CD1c-positive myeloid dendritic cell (primary cell): ENCODE measurements at regions not wholly inside any gene's neighbourhood (a gene's known extent, or its start where the extent isn't known, plus 50 kb on each side); places are given as distances from the start of the nearest gene placed in this dataset.
"Not testable (repeated sequence)": the region's sequence is repeated elsewhere in the genome, so short reads cannot be mapped to it uniquely, and the experiment has no call there.

Experiments
- DNase-seq: peaks from one replicate; pipeline ENCODE4 v3.0.0-alpha.2; 2016; ENCODE audit errors: extremely low spot score

DNA sequence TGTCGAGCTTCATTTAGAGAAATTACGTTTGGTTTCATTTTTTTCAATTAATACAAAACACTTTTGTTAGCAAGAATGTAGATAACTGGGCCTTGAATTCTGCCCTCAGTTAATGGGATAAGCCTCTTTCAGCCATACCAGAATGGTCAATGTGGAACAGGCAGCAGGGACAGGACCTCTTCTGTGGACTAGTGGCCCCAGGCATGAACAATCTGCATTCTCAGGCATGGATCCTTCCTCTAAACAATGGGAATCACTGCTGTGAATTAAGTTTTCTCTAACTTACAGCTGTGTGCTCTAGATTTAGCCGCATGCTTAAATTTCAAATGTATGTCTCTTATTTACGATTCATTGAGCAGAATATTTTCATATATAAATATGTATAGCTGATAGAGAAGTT lies 237.7 kb upstream of the PRKCQ start:
- DNase-seq: no peak

DNA sequence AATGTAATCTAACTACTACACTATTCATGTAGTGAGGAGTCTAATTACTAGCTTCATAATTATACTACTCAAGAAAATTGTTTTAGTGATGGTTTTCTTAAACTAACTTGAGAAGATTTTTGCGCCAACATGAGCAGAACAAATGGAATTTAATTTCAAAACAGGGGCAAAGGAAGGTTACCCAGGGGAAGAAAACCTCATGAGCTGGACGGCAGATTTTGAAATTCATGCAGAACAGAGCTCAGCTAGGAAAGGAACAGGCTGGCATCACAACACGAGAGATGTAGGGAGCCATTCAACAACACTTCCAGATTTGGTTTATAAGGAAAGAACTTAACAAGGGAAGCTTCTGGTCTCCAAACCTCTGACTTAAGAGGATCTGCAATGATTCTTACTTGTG lies 235.3 kb upstream of the PRKCQ start:
- no peak for DNase-seq

DNA sequence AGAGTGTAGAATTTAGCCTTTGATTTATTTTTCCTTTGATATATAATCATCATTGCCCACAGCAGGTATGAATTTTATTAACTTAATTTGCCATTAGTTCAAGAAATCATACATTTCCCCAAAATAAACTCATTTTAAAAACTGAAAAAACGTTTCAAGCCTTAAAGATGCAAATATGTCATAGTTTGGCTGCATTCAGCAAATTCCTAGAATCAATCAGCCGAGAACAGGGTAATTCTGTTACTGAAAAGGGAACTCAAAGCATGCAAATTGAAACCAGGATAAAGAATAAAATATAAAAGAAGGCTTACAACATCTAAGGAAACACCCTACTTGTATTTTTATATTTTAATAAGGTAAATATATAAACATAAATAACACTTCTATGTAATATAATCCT lies 233.8 kb upstream of the PRKCQ start:
- DNase-seq: no peak

DNA sequence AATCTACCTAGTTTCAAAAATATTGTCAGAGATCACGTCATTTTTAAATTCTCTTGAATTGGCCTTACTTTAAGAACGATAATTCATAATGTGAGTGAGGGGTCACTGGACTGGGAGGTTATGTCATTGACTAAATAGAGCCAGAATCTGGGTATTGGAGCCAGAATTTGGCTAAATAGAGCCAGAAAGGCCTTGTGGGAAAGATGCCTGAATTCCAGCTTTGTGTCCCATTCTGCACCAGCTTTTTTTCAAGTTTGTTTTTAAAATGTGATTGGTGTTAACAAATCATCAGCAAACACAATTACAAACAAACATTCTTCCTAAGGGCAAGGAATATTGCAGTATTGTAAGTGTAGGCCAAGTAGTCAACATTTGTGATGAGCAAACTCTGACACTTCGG lies 233.2 kb upstream of the PRKCQ start:
- no peak for DNase-seq

DNA sequence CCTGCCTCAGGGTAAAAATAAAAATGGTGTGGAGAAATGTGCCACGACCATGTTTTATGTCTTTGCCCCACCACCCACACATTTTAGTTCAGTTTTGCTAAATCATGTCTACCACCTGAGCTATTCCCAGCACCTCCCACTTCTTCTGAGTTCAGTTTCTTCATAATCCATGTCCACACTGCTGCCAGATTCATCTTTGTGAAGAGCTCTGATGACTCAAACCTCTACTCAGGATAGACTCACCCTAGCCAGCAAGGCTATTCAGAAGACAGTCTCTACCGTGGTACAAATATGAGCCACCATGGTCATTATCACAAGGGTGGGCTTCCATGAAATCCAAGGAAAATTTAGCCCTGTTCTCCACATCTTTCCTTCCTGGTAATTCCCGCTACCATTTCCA lies 231.1 kb upstream of the PRKCQ start:
- no peak for DNase-seq

DNA sequence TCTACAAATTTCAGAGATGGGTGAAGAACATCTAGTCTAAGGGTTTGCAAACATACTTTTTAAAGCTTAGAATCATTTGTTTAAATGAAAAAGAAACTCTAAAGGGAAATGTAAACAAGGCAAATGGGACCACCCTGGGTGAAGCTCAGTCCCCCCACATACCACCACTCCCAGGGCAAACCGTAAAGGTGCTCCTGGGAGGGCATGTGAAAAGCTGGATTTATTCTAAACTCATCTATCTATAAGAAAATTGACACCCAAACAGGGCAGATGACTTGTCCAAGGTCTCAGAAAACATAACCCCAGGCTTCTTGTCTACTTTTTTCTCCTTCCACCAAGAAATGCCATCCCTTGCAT lies 223.3 kb upstream of the PRKCQ start:
- DNase-seq: no peak

DNA sequence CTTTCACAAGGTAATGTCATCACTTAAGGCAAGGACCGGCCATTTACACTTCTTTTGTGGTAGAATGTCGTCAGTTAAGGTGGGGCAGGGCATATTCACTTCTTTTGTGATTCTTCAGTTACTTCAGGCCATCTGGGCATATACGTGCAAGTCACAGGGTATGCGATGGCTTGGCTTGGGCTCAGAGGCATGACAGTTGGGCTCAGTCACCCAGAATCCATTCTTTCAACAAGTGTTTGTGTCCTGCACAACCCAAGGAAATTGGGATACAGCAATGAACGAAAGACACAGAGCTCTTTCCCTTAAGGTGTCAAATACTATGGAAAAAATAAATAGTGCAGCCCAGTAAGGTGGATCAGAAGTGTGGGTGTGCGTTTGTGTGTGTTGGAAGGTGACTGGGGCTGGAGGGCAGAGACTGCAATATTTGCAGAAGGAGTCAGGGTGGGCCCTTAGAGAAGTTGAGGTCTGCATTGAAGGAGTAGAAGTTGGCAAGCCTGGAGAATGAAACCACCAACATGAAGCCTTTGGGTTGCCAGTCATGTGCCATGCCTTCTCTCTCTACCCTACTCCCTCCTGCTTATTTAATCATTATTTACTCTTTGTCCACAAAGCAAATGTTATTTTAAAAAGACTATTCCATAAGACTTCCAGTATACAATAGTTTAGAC lies 222.8 kb upstream of the PRKCQ start:
- no peak for DNase-seq

DNA sequence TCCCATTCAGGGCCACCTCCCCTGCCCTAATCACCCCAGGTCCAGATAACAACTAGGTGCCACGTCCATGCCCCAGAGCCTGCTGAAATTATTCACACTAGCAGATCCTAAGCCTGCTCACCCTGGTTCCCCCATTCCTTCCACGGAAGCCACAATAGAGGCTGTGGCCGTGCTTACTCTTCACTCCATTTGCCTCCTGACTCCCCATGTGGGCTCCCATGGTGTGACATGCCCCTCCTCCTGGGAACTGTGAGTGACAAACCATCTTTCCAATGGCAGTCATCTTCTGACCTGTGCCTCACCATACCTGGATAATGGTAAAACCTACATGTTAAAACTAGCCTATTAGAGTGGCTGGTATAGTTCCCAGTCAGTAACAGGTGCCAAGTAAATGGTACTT lies 216.2 kb upstream of the PRKCQ start:
- no peak for DNase-seq

DNA sequence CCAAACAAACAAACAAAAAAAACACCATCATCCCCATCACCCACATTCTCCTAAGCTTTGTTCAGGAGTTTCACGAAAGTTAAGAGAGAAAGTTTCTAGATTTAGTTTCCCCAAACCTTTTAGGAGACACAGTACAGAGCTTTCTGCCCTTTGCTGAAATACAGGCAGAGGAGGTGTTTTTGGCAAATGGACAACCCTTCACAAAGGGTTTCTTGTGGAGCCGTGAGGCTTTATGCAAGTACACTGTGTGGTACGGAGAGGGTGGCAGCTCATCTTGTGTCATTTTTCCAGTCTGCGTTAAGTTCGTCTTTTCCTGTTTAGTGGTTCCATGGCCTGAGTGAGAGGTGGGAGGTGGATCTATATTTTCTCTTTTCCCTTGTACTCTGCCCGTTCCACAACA lies 215.5 kb upstream of the PRKCQ start:
- no peak for DNase-seq

DNA sequence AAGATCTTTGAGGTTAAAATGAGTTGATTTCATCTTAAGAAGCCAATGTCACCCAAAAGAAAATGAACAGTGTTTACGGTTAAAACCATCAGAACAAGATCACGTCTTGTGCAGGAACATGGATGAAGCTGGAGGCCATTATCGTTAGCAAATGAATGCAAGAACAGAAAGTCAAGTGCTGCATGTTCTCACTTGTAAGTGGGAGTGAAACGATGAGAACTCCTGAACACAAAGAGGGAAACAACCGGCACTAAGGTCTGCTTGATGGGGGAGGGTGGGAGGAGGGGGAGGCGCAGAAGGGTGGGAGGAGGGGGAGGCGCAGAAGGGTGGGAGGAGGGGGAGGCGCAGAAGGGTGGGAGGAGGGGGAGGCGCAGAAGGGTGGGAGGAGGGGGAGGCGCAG lies 214.8 kb upstream of the PRKCQ start:
- not testable (repeated sequence) for DNase-seq

DNA sequence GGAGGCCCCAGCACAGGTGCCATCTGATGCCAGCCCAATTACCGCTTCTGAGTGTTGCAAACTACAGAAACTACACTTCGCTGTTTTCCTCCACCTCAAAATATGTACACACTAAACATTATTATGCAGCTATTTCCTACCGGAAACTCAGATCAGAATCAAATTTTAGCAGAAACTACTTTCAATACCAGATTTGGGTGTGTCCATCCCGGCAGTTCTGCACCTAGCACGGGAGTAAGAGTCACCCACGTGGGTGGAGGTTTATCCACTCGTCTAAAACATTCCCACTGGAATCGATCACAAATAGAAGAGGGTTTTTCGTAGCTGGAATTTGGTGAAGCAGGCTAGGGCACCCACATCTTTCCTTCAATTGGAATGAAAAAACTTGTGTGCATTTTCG lies 214.4 kb upstream of the PRKCQ start:
- no peak for DNase-seq

DNA sequence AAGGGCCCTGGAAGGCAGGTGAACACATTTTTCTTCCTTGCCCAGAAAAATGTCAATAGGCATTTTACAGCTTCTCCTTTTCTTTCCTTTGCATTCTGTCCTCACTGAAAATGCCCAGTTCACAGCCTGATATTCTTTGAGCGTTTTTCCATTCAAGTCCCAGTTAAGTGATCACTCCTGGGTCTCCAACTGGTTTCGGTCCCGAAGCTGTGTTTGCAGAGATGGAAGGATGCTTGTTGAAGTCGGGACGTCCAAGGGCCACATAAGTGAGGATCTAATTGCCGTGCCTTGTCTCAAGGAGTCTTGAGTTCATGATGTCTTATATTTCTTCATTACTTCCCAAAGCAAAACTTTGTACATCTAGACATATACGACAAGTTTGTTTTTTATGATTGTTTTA lies 208.7 kb upstream of the PRKCQ start:
- DNase-seq: no peak

DNA sequence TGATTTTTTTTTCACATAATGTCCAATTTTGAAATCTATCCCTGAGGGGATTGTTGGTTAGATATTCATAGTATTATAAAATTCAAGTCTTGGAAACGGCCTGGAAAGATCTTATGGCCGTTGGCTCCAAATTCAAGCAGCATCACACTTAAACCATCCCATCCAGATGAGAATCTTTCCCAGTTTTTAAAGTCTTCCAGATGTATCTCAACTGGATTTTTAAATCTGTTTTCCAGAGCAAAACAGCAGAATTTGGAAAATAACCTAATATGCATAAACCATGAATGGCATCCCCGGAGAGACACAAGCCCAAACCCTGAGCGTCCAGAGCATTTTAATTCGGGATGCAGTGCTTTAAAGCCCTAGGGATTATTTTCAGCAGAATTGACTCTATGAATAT lies 208.2 kb upstream of the PRKCQ start:
- DNase-seq: no peak

DNA sequence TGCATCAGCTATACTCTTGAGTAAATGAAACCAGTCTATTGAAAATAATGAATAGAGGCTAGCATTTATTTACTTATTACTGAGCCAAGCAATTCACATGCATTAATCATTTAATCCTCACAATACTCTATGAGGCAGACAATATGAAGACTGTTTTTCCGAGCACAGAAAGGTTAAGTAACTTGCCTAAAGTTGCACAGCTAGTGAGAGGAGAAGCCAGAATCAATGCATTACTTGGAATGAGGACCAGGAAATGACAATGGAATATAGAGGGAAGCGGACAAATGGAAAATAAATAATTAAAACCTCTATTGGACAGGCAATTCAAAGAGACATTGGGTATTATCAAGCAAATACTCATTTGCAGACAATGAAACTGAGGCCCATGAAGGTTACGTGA lies 207.6 kb upstream of the PRKCQ start:
- no peak for DNase-seq

DNA sequence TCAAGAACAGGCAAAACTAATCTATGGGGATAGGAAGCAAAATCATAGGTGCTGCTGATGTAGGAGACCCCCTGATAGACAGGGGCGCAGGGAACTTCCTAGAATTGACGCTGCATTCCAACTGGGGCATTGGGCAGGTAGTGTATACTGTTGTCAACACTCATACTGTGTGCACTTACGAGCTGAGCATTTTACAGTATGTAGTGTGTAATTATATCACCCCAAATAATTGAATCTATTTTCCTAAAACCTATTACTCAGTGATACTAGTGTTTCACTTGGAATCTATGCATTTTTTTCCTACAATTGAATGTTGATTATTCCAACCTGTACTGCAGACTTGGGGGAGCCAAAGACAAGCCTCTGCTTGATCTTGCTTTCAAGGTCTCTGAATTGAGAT lies 207.0 kb upstream of the PRKCQ start:
- DNase-seq: no peak

DNA sequence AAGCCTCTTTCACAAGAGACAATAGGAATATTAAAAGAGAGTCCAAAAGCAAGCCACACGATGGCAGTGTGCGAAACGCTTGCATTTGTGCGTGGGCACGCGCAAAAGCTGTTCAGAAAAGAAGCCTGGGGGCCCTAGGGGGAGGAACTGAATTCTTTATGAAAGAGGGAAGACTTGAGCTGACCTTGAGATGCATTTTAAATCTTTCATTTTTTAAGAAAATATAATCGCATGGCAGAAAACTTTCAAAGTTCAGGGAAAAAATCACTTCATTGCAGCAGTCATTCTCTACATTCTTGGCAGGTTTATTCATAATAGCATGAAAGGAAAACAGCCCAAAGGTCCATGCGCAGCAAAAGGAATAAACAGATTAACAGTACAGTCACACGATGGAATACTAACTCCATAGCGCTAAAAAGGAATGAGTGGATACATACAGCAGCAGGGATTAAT lies 206.5 kb upstream of the PRKCQ start:
- peak; percentile 18 for DNase-seq

DNA sequence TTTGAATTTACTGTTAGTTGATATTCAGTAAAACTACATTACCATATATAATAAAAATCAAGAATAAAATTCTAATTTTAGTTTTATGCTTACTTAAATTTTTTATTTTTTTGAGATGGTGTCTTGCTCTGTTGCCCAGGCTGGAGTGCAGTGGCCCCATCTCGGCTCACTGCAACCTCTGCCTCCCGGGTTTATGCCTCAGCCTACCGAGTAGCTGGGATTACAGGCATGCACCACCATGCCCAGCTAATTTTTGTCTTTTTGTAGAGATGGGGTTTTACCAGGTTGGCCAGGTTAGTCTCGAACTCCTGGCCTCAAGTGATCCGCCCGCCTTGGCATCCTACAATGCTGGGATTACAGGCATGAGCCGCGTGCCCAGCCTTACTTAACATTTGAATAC lies 204.4 kb upstream of the PRKCQ start:
- DNase-seq: not testable (repeated sequence)

DNA sequence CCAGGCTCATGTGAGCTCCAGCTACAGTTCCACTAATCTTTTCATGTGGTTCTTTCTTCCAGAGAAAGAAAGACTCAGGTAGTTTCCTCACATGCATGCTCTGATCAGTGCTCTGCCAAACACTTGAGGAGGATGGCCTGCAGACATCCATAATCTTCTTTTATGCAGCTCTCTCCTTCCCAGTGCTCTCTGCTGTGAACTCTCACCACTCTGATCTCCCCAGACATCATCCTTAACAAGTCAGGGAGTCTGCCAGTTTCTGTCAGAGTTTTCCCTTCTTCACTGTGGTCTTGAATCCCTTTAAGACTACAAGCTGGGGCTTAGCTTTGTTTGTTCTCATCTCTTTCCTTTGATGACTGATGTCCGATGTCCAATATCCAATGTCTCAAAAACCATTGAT lies 203.4 kb upstream of the PRKCQ start:
- DNase-seq: no peak

DNA sequence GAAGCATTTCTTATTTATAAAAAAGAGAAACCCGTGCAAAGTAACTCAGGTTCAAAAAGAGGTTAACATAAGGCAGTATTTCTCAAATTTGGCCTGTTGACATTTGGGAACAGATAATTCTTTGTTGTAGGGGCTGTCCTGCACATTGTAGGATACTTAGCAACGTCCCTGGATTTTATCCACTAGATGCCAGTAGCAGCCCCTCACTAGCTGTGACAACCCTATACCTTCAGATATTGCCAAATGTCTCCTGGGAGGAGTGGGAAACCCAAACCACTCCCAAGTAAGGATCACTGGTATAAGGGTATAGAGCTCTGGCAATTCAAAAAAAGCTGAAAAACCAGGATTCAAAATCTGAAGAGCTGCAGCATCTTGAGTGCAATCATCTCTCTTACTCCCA lies 202.3 kb upstream of the PRKCQ start:
- no peak for DNase-seq

DNA sequence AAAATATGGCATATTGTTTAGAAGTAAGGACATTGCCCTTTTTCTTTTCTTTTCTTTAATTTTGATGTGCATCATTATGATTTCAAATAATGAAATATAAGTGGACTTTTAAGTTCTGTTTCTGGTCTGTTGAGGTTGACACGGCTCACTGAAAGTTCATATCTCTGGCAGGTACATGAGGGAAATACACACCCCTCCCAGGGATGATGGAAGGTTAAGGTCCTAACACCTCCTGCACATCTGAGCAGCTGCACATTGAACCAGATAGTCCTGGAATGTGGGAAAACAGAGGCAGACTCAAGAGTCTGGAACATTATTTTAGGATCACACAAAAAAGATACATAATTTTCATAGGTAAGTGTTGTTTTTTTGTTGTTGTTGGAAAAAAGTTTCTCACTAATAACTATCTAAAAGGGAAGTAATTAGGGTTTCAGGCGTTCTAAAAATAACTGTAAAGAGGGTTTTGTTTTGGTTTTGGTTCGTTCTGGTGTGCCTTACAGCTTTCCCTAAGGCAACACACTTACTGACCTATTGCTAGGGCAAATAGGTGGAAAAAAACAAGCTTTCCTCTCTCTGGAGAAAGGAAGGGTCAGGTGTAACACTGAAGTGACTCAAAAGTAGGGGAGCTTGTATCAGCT lies 201.2 kb upstream of the PRKCQ start:
- no peak for DNase-seq

DNA sequence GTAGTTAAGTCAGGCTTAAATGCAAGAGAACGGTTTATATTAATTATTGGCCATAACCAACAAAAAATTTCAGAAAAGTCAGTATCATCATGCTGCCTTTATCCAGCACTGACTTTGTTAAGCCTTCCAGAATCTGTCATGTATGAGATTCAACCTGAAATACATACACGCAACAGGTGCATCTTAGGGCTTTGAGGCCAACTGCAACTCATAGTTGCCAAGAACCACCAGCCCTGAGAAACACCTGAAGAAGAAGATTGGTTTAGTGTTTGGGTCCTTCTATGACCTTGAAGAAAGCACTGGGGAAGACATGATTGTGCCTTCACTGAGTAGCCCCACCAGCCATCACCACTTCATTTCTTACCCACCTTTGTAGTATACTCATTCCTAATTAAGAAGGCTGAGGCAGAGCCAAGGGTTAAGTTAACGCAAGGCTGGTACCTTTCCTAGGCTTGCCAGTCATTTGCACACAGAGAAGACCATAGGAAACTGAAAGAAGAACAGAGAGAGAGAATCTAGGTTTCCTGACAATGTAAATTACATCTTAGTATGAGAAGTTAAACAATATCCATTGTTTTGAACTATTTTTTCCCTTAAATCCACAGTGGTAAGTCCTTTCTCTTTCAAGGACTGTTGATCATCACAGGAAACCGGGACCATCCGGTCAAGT lies 200.1 kb upstream of the PRKCQ start:
- no peak for DNase-seq

DNA sequence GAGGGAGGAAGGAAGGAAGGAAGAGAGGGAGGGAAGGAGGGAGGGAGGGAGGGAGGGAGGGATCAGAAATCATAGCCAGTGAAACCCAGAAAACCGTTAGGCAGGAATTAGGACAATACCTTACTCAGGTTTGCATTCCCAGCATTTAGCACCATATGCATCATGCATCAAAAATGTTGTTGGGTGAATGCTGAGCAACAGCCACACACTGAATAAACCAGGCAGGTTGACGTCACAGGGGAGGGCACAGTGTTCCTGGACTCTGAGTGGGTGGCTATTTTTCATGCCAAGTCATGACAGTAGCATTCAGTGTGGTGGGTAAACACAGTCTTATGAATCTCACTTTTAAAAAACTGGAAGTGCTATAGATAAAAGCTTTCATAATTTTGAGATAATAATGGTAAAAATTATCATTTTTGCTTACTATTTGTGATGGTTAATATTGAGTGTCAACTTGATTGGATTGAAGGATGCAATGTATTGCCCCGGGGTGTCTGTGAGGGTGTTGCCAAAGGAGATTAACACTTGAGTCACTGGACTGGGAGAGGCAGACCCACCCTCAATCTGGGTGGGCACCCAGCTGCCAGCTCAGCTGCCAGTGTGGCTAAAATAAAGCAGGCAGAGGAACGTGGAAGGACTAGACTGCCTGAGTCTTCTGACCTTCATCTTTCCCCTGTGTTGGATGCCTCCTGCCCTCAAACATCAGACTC lies 199.1 kb upstream of the PRKCQ start:
- peak; percentile 14 for DNase-seq

DNA sequence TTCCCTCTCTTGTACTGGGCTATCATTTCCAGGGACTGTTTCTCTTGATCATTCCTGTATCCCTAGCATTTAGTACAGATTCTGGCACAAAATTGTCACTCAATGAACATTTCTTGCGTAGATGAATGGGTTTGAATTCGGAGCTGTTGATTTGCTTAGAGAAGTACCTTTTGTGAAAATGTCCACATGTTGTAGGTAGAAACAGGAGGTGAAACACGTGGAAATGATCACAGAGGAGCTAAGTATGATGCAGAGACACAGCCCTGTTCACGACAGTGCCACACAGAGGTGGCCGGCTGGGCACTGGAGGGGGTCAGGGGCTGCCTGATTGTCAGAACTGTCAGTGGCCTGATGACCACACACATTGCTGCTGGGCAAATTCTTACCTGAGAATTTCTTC lies 196.1 kb upstream of the PRKCQ start:
- no peak for DNase-seq
